ENCODE measurements at regions not wholly inside any gene's neighbourhood (a gene's known extent, or its start where the extent isn't known, plus 50 kb on each side); places are given as distances from the start of the nearest gene placed in this dataset.
"Not testable (repeated sequence)": the region's sequence is repeated elsewhere in the genome, so short reads cannot be mapped to it uniquely, and the experiment has no call there.

DNA sequence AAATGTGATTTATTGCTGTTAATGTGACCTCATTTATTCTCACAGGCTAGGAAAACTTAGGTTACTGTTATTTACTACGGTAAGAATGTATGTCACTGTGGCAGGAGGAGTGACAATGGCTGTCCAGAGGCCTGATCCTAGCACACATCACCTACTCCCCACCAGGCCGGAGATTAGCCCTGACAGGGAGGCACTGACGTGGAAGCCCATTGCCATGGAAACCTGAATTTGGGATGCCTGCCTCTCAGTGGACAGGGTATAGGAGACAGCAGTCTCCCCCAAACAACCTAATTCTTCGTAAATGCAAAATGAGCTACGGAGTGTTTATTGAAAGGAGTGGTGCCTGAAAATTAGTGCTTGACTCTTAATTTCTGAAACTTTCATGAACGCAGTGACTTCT lies 87.6 kb upstream of the SMARCA2 start:
- ChIA-PET POLR2A (no interaction called here), CTCF (interaction anchor here (1.2 to 3.1 kb wide), 5 partner anchors 8 to 58 kb away, joined by 3 to 12 read pairs (median 4); no protein-coding TSS in a partner anchor)
- TF ChIP-seq, protein P1, sequence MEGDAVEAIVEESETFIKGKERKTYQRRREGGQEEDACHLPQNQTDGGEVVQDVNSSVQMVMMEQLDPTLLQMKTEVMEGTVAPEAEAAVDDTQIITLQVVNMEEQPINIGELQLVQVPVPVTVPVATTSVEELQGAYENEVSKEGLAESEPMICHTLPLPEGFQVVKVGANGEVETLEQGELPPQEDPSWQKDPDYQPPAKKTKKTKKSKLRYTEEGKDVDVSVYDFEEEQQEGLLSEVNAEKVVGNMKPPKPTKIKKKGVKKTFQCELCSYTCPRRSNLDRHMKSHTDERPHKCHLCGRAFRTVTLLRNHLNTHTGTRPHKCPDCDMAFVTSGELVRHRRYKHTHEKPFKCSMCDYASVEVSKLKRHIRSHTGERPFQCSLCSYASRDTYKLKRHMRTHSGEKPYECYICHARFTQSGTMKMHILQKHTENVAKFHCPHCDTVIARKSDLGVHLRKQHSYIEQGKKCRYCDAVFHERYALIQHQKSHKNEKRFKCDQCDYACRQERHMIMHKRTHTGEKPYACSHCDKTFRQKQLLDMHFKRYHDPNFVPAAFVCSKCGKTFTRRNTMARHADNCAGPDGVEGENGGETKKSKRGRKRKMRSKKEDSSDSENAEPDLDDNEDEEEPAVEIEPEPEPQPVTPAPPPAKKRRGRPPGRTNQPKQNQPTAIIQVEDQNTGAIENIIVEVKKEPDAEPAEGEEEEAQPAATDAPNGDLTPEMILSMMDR (IDR thresholded peaks at IDR 0.05; ENCODE audit: control extremely low read depth, extremely low read depth, low read depth, missing control alignments) = no peak
- no peak for DNase-seq (ENCODE audit: extremely low spot score)

DNA sequence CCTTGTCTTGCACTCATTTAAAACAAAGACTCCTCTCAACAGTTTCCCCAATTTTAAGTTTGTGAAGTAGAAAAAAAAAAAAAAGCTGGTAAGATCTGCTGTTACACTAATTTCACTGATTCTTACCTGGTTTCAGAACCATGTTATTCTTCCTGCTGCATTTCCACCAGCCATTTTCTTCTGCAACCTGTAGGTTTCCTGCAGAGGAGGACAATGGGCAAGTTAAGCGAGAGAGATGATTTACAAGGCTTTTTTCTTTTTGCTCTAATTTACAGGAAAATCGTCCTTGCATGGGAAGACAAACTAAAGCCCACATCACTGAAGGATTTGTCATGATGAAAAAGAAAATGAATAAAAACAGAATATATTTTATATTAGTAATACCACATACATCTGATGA lies 86.0 kb upstream of the SMARCA2 start:
- no peak for DNase-seq (ENCODE audit: extremely low spot score)
- ChIA-PET POLR2A (interaction anchor here (0.6 kb wide), 1 partner anchor 100 kb away, joined by 3 read pairs; no protein-coding TSS in a partner anchor), CTCF (interaction anchor here (1.1 to 1.9 kb wide), 5 partner anchors 10 to 57 kb away, joined by 3 to 16 read pairs (median 4); no protein-coding TSS in a partner anchor)
- TF ChIP-seq, protein P1 (IDR thresholded peaks at IDR 0.05; ENCODE audit: control extremely low read depth, extremely low read depth, low read depth, missing control alignments) = no peak

DNA sequence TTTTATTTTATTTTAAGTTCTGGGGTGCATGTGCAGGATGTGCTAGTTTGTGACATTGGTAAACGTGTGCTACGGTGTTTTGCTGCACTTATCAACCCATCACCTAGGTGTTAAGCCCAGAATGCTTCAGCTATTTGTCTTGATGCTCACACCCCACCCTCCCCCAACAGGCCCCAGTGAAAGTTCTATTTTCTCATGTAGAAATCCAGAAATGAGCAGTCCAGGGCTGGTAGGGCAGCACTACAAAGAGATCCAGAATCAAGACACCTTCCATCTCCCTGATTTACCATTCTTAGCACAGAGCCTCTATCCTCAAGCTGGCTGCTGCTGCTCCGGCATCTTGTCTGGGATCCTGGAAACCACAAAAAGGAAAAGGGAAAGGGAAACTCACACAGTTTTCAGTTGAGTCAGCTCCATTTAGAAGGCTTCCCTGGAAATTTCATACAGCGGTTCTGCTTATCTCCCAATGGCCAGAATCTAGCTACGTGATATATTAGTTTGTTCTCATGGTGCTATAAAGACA lies 85.4 kb upstream of the SMARCA2 start:
- no peak for DNase-seq (ENCODE audit: extremely low spot score)
- ChIA-PET CTCF (interaction anchor here (0.6 to 1.9 kb wide), 9 partner anchors 9 to 58 kb away, joined by 3 to 16 read pairs (median 4); no protein-coding TSS in a partner anchor), POLR2A (interaction anchor here (0.8 kb wide), 1 partner anchor 85 kb away, joined by 3 read pairs; the partner anchor contains the start of gene SMARCA2)
- TF ChIP-seq, protein P1 (IDR thresholded peaks at IDR 0.05; ENCODE audit: control extremely low read depth, extremely low read depth, low read depth, missing control alignments) = no peak

DNA sequence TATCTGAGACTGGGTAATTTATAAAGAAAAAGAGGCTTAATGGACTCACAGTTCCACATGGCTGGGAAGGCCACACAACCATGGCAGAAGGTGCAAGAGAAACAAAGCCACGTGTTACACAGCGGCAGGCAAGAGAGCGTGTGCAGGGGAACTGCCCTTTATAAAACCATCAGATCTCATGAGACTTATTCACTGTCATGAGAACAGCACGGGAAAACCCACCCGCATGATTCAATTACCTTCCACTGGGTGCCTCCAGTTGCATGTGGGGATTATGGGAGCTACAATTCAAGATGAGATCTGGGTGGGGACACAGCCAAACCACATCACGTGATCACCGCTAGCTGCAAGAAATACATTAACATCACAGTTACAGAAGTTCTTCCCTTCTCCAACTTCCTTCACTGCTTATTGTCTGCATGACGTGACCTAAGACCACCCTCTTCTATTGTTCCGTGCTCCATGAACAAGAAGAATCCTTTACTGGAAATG lies 84.9 kb upstream of the SMARCA2 start:
- POLR2A ChIA-PET = interaction anchor here (0.8 kb wide), 1 partner anchor 85 kb away, joined by 3 read pairs; the partner anchor contains the start of gene SMARCA2
- CTCF ChIA-PET = interaction anchor here (0.6 to 1.9 kb wide), 8 partner anchors 9 to 58 kb away, joined by 3 to 16 read pairs (median 4); no protein-coding TSS in a partner anchor
- DNase-seq (ENCODE audit: extremely low spot score) = not testable (repeated sequence)

DNA sequence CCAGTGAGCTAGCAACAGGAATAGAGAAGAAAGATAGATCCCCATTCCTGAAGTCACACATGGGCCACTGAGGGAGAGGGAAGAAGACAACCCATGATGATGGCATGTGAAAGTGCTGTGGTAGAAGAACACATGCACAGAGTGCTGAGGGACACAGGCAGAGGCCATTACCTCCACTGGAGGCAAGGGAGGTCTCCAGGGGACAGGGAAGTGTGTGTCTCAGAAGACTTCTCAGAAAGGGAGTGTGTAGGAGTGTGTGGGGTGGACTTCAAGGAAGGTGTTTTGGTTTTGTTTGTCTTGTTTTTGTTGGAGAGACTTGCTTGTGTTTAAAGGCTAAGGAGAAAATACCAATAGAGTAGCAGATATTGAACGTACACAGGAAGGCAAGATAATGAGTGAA lies 77.0 kb upstream of the SMARCA2 start:
- TF ChIP-seq, protein P1 (IDR thresholded peaks at IDR 0.05; ENCODE audit: control extremely low read depth, extremely low read depth, low read depth, missing control alignments) = no peak
- ChIA-PET POLR2A (no interaction called here), CTCF (interaction anchor here (0.7 to 2.2 kb wide), 6 partner anchors 8 to 62 kb away, joined by 3 to 16 read pairs (median 3); no protein-coding TSS in a partner anchor)
- no peak for DNase-seq (ENCODE audit: extremely low spot score)

DNA sequence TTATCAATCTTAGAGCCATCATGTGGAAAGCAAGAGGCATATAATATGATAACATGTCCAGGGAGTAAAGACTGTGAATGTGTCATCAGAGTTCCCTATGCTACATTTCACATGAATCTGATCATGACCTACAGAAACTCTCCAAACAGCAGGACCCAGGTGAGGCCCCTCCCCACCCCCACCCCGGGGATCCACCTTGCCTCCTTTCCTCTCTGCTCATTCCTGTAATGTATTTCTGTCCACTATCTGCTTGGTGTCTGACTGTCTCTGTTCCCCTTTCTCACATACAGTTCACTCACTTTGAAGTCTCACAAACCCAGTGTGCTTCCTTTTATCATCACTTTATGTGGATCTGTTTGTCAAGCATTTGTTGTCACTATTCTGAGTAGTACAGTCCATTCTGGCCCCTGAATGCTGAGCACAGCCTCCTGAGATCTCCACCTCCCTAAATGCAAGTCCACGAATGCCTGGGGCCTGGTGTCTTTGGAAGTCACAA lies 76.4 kb upstream of the SMARCA2 start:
- ChIA-PET CTCF (interaction anchor here (0.7 to 2.2 kb wide), 9 partner anchors 8 to 478 kb away, joined by 3 to 16 read pairs (median 6); no protein-coding TSS in a partner anchor), POLR2A (no interaction called here)
- DNase-seq (ENCODE audit: extremely low spot score) = peak; percentile 46
- TF ChIP-seq, protein P1 (IDR thresholded peaks at IDR 0.05; ENCODE audit: control extremely low read depth, extremely low read depth, low read depth, missing control alignments) = no peak

DNA sequence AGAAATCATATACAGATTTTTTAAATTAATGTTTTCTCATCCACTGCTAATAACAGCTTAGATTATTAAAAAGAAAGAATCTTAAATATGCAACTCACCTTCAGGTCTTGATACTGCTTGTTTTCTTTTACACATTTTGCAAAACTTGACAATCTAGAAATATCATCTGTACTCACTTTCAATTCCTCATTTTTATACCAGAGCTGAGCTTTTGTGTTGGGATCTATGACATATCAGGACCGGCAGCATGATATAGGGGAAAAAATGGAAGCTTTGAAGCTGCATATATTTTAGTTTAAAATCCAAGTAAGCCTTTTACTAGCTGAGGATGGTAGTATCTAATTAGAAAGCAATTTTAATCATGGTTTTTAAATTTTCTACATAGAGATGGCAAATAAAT lies 75.7 kb upstream of the SMARCA2 start:
- CTCF ChIA-PET = interaction anchor here (0.6 to 3.2 kb wide), 40 partner anchors 9 to 481 kb away, joined by 3 to 22 read pairs (median 4); no protein-coding TSS in a partner anchor
- TF ChIP-seq, protein P1 (IDR thresholded peaks at IDR 0.05; ENCODE audit: control extremely low read depth, extremely low read depth, low read depth, missing control alignments) = no peak
- POLR2A ChIA-PET = interaction anchor here (0.7 to 1.0 kb wide), 2 partner anchors 23 to 65 kb away, joined by 3 read pairs; no protein-coding TSS in a partner anchor

More for the DNA sequence above, 75.7 kb upstream of the SMARCA2 start:
- DNase-seq (ENCODE audit: extremely low spot score) = peak; percentile 29

Data from GM10248 (cell line).